HepG2 (cell line): ENCODE measurements at regions not wholly inside any gene's neighbourhood (a gene's known extent, or its start where the extent isn't known, plus 50 kb on each side); places are given as distances from the start of the nearest gene placed in this dataset.

Experiments used
- ATAC-seq: fragments of 200-7000 bp; cut with Tn5 transposase; 3 replicates; pipeline ENCODE4 v1.9.1; 2020; ENCODE audit warnings: mild to moderate bottlenecking, moderate library complexity
- BruUV-seq: library from RNA; stranded (reverse); fragments of 400-500 nt; replicated peaks from 2 replicates; lab custom pipeline; 2021; lab: Mats Ljungman, UMichigan
- CTCF ChIA-PET: fragments of 300-600 bp; formaldehyde crosslinking; extraction: SDS; loops from one replicate; lab custom pipeline; 2021; ENCODE audit warnings: low total read pairs, inconsistent platforms, low intra/inter-chr PET ratio; lab: Yijun Ruan, JAX
- POLR2A ChIA-PET: fragments of 350-600 bp; sonication (Branson Sonifier 250); formaldehyde crosslinking; loops from one replicate; lab custom pipeline; 2020; ENCODE audit warnings: antibody characterized with exemption, inconsistent platforms; lab: Yijun Ruan, JAX
- DNase-seq: peaks from one replicate; pipeline ENCODE4 v3.0.0-alpha.2; 2015; ENCODE audit warnings: low spot score
- FAIRE-seq: peaks from 3 replicates; lab custom pipeline; 2011; peaks lifted over from hg19 to GRCh38; lab: Jason Lieb, UNC
- H2AFZ ChIP-seq: one replicate; pipeline ENCODE4 v1.6.1; 2011; ENCODE audit warnings: low read length, inconsistent platforms
- H3K27ac ChIP-seq: fragments of 300-600 bp; 3 replicates; pipeline ENCODE4 v1.8.0; 2011; ENCODE audit warnings: mixed run types, mild to moderate bottlenecking, mixed read lengths, low read length, inconsistent platforms; ENCODE audit not compliant: insufficient read depth; ENCODE audit errors: extremely low read length
- H3K27me3 ChIP-seq, 2 experiments: fragments of 200-600 bp in 1 of 2; 2 replicates in 1 of 2; 3 replicates in 1 of 2; pipeline versions ENCODE4 v1.6.0 to v1.8.0; 2011; ENCODE audit warnings: low read length in 2 of 2, mild to moderate bottlenecking in 2 of 2, moderate library complexity in 2 of 2, inconsistent platforms in 1 of 2; ENCODE audit not compliant: insufficient read depth in 2 of 2, control insufficient read depth in 1 of 2
- H3K36me3 ChIP-seq, 2 experiments: fragments of 200-600 bp in 1 of 2; replicated peaks in 1 of 2; 2 replicates in 1 of 2; 3 replicates in 1 of 2; pipeline versions ENCODE4 v1.5.1 to v1.8.0; 2011; ENCODE audit warnings: low read length in 2 of 2, inconsistent platforms in 1 of 2; ENCODE audit not compliant: insufficient read depth in 2 of 2, control insufficient read depth in 1 of 2
- H3K4me1 ChIP-seq: 2 replicates; pipeline ENCODE4 v1.5.1; 2012; ENCODE audit warnings: low read length, inconsistent platforms; ENCODE audit not compliant: insufficient read depth
- H3K4me2 ChIP-seq: 2 replicates; pipeline ENCODE4 v1.6.0; 2011; ENCODE audit warnings: low read depth, low read length, inconsistent platforms
- H3K4me3 ChIP-seq, 3 experiments: fragments of 200-600 bp in 1 of 3; sonication (generic), shearing (Covaris generic) in 1 of 3; replicated peaks in 1 of 3; 2 replicates each; pipeline ENCODE4 v1.5.1; 2011 to 2016; ENCODE audit warnings: low read length in 3 of 3, inconsistent platforms in 2 of 3, low read depth in 2 of 3, mild to moderate bottlenecking in 2 of 3, control low read depth in 1 of 3, mixed read lengths in 1 of 3; ENCODE audit not compliant: insufficient read depth in 1 of 3
- H3K79me2 ChIP-seq: one replicate; pipeline ENCODE4 v1.6.1; 2011; ENCODE audit warnings: low read length, inconsistent platforms; ENCODE audit not compliant: insufficient read depth
- H3K9ac ChIP-seq: 2 replicates; pipeline ENCODE4 v1.6.0; 2011; ENCODE audit warnings: mild to moderate bottlenecking, low read depth, low read length, inconsistent platforms; ENCODE audit not compliant: insufficient read depth
- H3K9me3 ChIP-seq: 2 replicates; pipeline ENCODE4 v1.5.1; 2012; ENCODE audit warnings: mild to moderate bottlenecking, low read length
- H4K20me1 ChIP-seq: 2 replicates; pipeline ENCODE4 v1.6.0; 2011; ENCODE audit warnings: inconsistent platforms, mild to moderate bottlenecking, low read length, moderate library complexity; ENCODE audit not compliant: insufficient read depth
- ERF ChIP-seq: IDR thresholded peaks from 2 replicates; pipeline ENCODE4 v1.6.1; 2018; ENCODE audit warnings: missing biosample characterization, missing genetic modification reagents
- GATAD2A ChIP-seq: IDR thresholded peaks from 2 replicates; pipeline ENCODE4 v1.6.1; 2016
- UBTF ChIP-seq: sonication (generic); formaldehyde crosslinking; IDR thresholded peaks from 2 replicates; pipeline ENCODE4 v1.4.0; 2020; ENCODE audit warnings: mild to moderate bottlenecking, missing genetic modification reagents
- ZBTB33 ChIP-seq: sonication (generic); formaldehyde crosslinking; IDR thresholded peaks from 2 replicates; pipeline ENCODE4 v1.4.0; 2020; ENCODE audit warnings: missing genetic modification reagents
- ZNF562 ChIP-seq: sonication (generic); formaldehyde crosslinking; IDR thresholded peaks from 2 replicates; pipeline ENCODE4 v1.8.0; 2022; ENCODE audit warnings: missing genetic modification reagents, borderline replicate concordance
- ZNF770 ChIP-seq: sonication (generic); formaldehyde crosslinking; IDR thresholded peaks from 2 replicates; pipeline ENCODE4 v1.5.0; 2020; ENCODE audit warnings: mild to moderate bottlenecking, missing genetic modification reagents
- ZSCAN22 ChIP-seq: sonication (generic); formaldehyde crosslinking; IDR thresholded peaks from 2 replicates; pipeline ENCODE4 v1.4.0; 2020; ENCODE audit warnings: mild to moderate bottlenecking, missing genetic modification reagents
- WGBS: methylation state at CpG from one replicate; pipeline ENCODE4 v1.1.6; 2017; ENCODE audit warnings: low lambda C conversion rate; 5-methylcytosine and 5-hydroxymethylcytosine counted together
- in situ Hi-C: cut with HindIII; loops from 2 replicates; pipeline ENCODE4 v1.10.0; 2017; ENCODE audit warnings: low pct_unique_long_range_greater_than_20kb; ENCODE audit not compliant: extremely low pct_ligation_motif_present
- intact Hi-C: fragments of 100-400 bp; cut with micrococcal nuclease; formaldehyde crosslinking; loops from one replicate; pipeline ENCODE4 v1.10.0; 2022; ENCODE audit not compliant: unreplicated experiment

- TF ChIP-seq ZBTB33 (CRISPR knock-in tag) (peak; percentile 9; the same call in 1 of the 2 replicates), ZSCAN22 (CRISPR knock-in tag) (peak; percentile 97), ZNF562 (CRISPR knock-in tag) (no peak), ERF (no peak)
- TF ChIP-seq, all 625 proteins: peak for 6
Observed at GRCh38 chr7:369476-370258, 79.7 kb downstream of the FOXL3 start (continued).

GRCh38 chr7:370259-370625 lies 80.3 kb downstream of the FOXL3 start:
- TF ChIP-seq GATAD2A (no peak), ZNF770 (CRISPR knock-in tag) (peak; percentile 7; the same call in 1 of the 2 replicates), UBTF (CRISPR knock-in tag) (0 out of 2 replicates have a peak, but pooled peaks have one; percentile 8)
- CTCF ChIA-PET = no interaction called here
- Histone ChIP-seq H3K27me3 (peaks cover 12 to 37% of the 10 kb centered on the region in 2 experiments), H4K20me1 (no peaks in the 10 kb centered on the region), H3K9ac (no peak overlapping the region), H3K36me3 (no peaks in the 10 kb centered on the region), H3K9me3 (no peaks in the 10 kb centered on the region), H3K4me3 (no peak overlapping the region), H3K79me2 (no peaks in the 10 kb centered on the region), H3K27ac (no peak overlapping the region), H3K4me2 (no peak overlapping the region), H3K4me1 (peaks cover 75% of the 10 kb centered on the region), H2AFZ (no peak overlapping the region)
- WGBS = 40% methylated on average over 6 of the region's 13 CpGs
- FAIRE-seq (no peak), ATAC-seq (no peak), DNase-seq (no peak)
- intact Hi-C loops (loop anchor here (5.0 to 10.0 kb wide), 2 partner anchors 38 to 55 kb away; no protein-coding TSS in a partner anchor), in situ Hi-C loops (no loop called here)
- no TSS peak for BruUV-seq
- POLR2A ChIA-PET = no interaction called here
